OCI-LY7 (cell line): ENCODE measurements at regions not wholly inside any gene's neighbourhood (a gene's known extent, or its start where the extent isn't known, plus 50 kb on each side); places are given as distances from the start of the nearest gene placed in this dataset.

ENCODE experiments used
- CTCF ChIP-seq: fragments of 200-600 bp; sonication (generic); conservative IDR thresholded peaks from 2 replicates; pipeline ENCODE4 v1.5.1; 2014; ENCODE audit warnings: mild to moderate bottlenecking, antibody characterized with exemption, low read length, moderate library complexity, mixed read lengths
- EZH2phosphoT487 ChIP-seq: fragments of 200-600 bp; sonication (generic); IDR thresholded peaks from 2 replicates; pipeline ENCODE4 v1.6.1; 2018; ENCODE audit warnings: low read depth, borderline replicate concordance, mild to moderate bottlenecking, mixed run types, antibody characterized with exemption, low read length, moderate library complexity, mixed read lengths

DNA sequence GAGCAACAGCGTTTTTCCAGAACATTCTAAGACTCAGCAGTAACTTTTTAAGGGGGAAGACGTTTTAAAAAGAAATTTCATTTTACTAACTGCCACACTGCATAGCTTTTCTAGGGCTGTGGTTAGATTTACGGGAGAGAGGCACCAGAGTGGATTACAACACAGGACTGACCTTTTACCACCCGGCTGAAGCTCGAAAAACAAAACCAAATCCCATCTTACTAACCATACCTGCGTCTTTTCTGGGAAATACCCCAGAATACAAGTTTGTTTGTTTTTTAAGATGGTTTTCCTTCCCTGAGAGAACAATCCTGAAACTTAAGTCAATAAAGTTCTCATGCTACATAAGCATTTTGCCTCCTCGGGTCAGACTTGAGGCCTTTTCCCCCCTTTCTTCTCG lies 209.3 kb upstream of the SOX4 start:
- TF ChIP-seq EZH2phosphoT487 (no peak), CTCF (no peak)
